ENCODE measurements at regions not wholly inside any gene's neighbourhood (a gene's known extent, or its start where the extent isn't known, plus 50 kb on each side); places are given as distances from the start of the nearest gene placed in this dataset.
"Not testable (repeated sequence)": the region's sequence is repeated elsewhere in the genome, so short reads cannot be mapped to it uniquely, and the experiment has no call there.

GRCh38 chr2:116513991-116514390 is 1300.5 kb upstream of the DDX18 start:
- DNase-seq, result no peak

DNA sequence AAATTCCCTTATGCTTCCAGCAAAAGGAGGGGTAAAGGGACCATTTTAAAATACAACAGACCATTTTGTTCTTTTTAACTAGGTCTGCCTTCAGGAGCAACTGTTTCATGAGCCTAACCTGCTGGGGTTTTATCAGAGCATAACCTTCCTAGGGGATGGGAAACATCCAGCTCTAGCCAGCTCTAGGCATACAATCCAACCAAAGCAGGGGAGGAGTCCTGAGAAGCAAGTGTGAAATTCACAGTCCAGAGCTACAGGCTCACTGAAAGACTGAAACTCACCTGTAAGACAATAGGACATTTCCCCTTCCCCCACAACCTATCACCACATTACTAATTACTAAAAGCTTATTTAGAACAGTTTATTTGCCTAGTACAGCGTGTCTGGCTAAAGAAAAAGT is 1296.6 kb upstream of the DDX18 start:
- no peak for DNase-seq

DNA sequence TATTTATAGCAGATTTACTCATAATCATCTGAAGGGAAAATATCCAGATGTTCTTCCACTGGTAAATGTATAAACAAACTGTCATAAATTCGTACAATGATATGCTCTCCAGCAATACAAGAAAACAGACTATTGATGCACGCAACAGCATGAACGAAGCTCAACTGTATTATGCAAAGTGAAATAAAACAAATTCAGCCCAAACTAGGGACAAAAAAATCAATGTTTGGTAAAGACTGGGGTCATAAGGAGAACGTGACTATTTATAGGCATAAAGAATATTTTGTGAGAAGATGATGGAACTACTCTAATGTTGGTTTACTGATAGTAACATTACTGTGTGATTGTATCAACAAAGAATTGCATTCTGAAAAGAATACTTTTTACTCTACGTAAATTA is 1276.7 kb upstream of the DDX18 start:
- no peak for DNase-seq

GRCh38 chr2:116545286-116546068 is 1269.0 kb upstream of the DDX18 start:
- no peak for DNase-seq

GRCh38 chr2:116552738-116553419 is 1261.6 kb upstream of the DDX18 start:
- not testable (repeated sequence) for DNase-seq

- DNase-seq, result no peak
Measured at GRCh38 chr2:116580209-116580608, 1234.3 kb upstream of the DDX18 start.

DNA sequence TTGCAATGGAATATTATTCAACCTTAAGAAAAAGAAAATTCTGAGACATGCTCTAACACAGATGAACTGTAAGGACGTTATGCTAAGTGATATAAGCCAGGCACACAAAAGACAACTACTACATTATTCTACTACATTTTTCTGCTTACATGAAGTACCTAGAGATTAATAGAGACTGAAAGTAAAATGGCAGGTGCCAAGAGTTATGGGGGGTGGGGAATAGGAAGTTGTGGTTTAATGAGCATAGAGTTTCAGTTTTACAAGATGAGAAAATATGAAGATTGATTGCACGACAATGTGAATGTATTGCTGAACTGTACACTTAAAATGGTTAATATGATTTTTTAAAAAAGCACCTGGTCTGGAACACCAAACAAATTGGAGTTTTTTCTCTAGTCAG is 1231.6 kb upstream of the DDX18 start:
- peak in 1 of 5 experiments; percentile 22 for DNase-seq

DNA sequence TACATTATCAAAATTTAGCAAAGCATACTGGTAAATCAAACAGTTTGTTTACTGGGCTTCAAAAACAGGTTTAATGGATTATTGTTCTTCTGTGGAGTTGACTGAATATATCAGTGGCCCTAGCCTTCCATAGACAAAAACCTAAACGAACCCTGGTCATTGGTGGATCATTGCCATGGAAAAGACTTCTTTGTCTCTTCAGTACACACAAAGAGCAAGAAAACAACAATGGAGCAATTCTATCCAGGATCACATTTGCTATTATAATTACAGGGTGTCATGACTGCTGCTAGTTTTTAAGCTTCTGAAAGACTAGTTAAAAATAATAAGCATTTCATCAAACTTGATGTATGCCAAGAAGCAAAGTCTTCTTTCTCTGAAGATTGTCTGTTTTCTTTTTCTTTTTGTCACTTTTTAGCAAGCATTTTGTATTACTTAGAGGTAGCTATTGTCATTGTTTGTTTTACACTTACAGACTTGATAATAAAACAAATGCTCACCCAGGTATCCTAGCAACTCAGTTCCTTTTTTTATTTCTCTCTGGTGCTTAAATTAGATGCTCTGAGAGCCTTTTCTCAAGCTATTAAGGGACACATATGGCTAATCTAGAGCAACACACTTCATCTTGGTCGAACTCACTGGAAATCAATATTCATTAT is 1228.7 kb upstream of the DDX18 start:
- DNase-seq, result no peak

- DNase-seq, result no peak
Measured at GRCh38 chr2:116586328-116586689, 1228.2 kb upstream of the DDX18 start.
